WTC11 (cell line): ENCODE measurements at regions not wholly inside any gene's neighbourhood (a gene's known extent, or its start where the extent isn't known, plus 50 kb on each side); places are given as distances from the start of the nearest gene placed in this dataset.

Experiments used
- ATAC-seq: fragments of 200-7000 bp; cut with Tn5 transposase; 2 replicates; pipeline ENCODE4 v1.10.0; 2021; ENCODE audit warnings: mild to moderate bottlenecking, moderate library complexity
- CTCF ChIA-PET: fragments of 300-600 bp; sonication (Branson Sonifier 250); formaldehyde crosslinking; loops from one replicate; lab custom pipeline; 2021; ENCODE audit warnings: antibody characterized with exemption; lab: Charles Lee
- POLR2A ChIA-PET: fragments of 350-600 bp; sonication (Branson Sonifier 250); formaldehyde crosslinking; loops from one replicate; lab custom pipeline; 2021; ENCODE audit warnings: antibody characterized with exemption; lab: Charles Lee
- DNase-seq: peaks from one replicate; pipeline ENCODE4 v3.0.0; 2021; ENCODE audit warnings: low spot score
- H3K27ac Mint-ChIP-seq: 2 replicates; pipeline ENCODE4 v1.8.0; 2021; ENCODE audit warnings: mixed read lengths
- H3K27me3 Mint-ChIP-seq: 2 replicates; pipeline ENCODE4 v1.8.0; 2021; ENCODE audit warnings: low read depth, mild to moderate bottlenecking, moderate library complexity, mixed read lengths
- H3K36me3 Mint-ChIP-seq: 2 replicates; pipeline ENCODE4 v1.8.0; 2021; ENCODE audit warnings: mixed read lengths
- H3K4me1 Mint-ChIP-seq: 2 replicates; pipeline ENCODE4 v1.8.0; 2022; ENCODE audit warnings: mixed read lengths
- H3K4me3 Mint-ChIP-seq: 2 replicates; pipeline ENCODE4 v1.8.0; 2021; ENCODE audit warnings: mild to moderate bottlenecking, moderate library complexity, mixed read lengths
- H3K9me3 Mint-ChIP-seq: 2 replicates; pipeline ENCODE4 v1.8.0; 2021; ENCODE audit warnings: mixed read lengths
- AFF4 ChIP-seq: sonication (generic); formaldehyde crosslinking; IDR thresholded peaks from 2 replicates; pipeline ENCODE4 v1.8.1; 2023; ENCODE audit warnings: mild to moderate bottlenecking, missing genetic modification reagents, borderline replicate concordance
- ATF2 ChIP-seq: sonication (generic); formaldehyde crosslinking; IDR thresholded peaks from 2 replicates; pipeline ENCODE4 v1.8.1; 2022; ENCODE audit warnings: low read depth, missing genetic modification reagents, borderline replicate concordance
- CTCF ChIP-seq: fragments of 200-600 bp; IDR thresholded peaks from 2 replicates; pipeline ENCODE4 v1.8.0; 2022; ENCODE audit warnings: antibody characterized with exemption
- EMX1 ChIP-seq: fragments of 250-450 bp; sonication (Bioruptor Pico); IDR thresholded peaks from 2 replicates; pipeline ENCODE4 v1.8.0; 2021; ENCODE audit warnings: mild to moderate bottlenecking
- ERG ChIP-seq: fragments of 250-450 bp; sonication (Bioruptor Pico); IDR thresholded peaks from 2 replicates; pipeline ENCODE4 v1.8.0; 2021; ENCODE audit warnings: mild to moderate bottlenecking
- ESRRA ChIP-seq: sonication (generic); formaldehyde crosslinking; IDR thresholded peaks from 2 replicates; pipeline ENCODE4 v1.8.1; 2022; ENCODE audit warnings: mild to moderate bottlenecking, missing genetic modification reagents, borderline replicate concordance
- NFATC4 ChIP-seq: fragments of 250-450 bp; sonication (Bioruptor Pico); IDR thresholded peaks from 2 replicates; pipeline ENCODE4 v1.9.0; 2021; ENCODE audit warnings: mild to moderate bottlenecking
- NR1H2 ChIP-seq: sonication (generic); formaldehyde crosslinking; IDR thresholded peaks from 2 replicates; pipeline ENCODE4 v1.9.0; 2021; ENCODE audit warnings: mild to moderate bottlenecking, moderate library complexity, missing genetic modification reagents
- TCF7 ChIP-seq: sonication (generic); formaldehyde crosslinking; IDR thresholded peaks from 2 replicates; pipeline ENCODE4 v1.8.0; 2022; ENCODE audit warnings: mild to moderate bottlenecking, low read depth, missing genetic modification reagents, moderate library complexity
- USF2 ChIP-seq: sonication (generic); formaldehyde crosslinking; IDR thresholded peaks from 2 replicates; pipeline ENCODE4 v1.8.1; 2023; ENCODE audit warnings: mild to moderate bottlenecking, missing genetic modification reagents, moderate library complexity
- ZBTB21 ChIP-seq: sonication (generic); formaldehyde crosslinking; IDR thresholded peaks from 2 replicates; pipeline ENCODE4 v1.8.1; 2023; ENCODE audit warnings: mild to moderate bottlenecking, missing genetic modification reagents, borderline replicate concordance
- ZNF121 ChIP-seq: sonication (generic); formaldehyde crosslinking; IDR thresholded peaks from 2 replicates; pipeline ENCODE4 v1.8.0; 2023; ENCODE audit warnings: missing genetic modification reagents
- ZNF219 ChIP-seq: sonication (generic); formaldehyde crosslinking; IDR thresholded peaks from 2 replicates; pipeline ENCODE4 v1.8.0; 2023; ENCODE audit warnings: missing genetic modification reagents, mild to moderate bottlenecking, borderline replicate concordance
- ZNF263 ChIP-seq: sonication (generic); formaldehyde crosslinking; IDR thresholded peaks from 2 replicates; pipeline ENCODE4 v1.8.1; 2022; ENCODE audit warnings: low read depth, mild to moderate bottlenecking, moderate library complexity, missing genetic modification reagents
- ZNF396 ChIP-seq: fragments of 250-450 bp; sonication (Bioruptor Pico); IDR thresholded peaks from 2 replicates; pipeline ENCODE4 v1.8.0; 2021; ENCODE audit warnings: mild to moderate bottlenecking, moderate library complexity, borderline replicate concordance
- ZNF425 ChIP-seq: fragments of 250-450 bp; sonication (Bioruptor Pico); conservative IDR thresholded peaks from 2 replicates; pipeline ENCODE4 v1.9.0; 2021; ENCODE audit warnings: mild to moderate bottlenecking
- TF ChIP-seq, protein P1 (sequence below): sonication (generic); formaldehyde crosslinking; IDR thresholded peaks from 2 replicates; pipeline ENCODE4 v1.8.0; 2023; ENCODE audit warnings: missing genetic modification reagents
- TF ChIP-seq, protein P2 (sequence below): sonication (generic); formaldehyde crosslinking; conservative IDR thresholded peaks from 2 replicates; pipeline ENCODE4 v1.8.1; 2023; ENCODE audit warnings: mild to moderate bottlenecking, low read depth, missing genetic modification reagents, moderate library complexity

DNA sequence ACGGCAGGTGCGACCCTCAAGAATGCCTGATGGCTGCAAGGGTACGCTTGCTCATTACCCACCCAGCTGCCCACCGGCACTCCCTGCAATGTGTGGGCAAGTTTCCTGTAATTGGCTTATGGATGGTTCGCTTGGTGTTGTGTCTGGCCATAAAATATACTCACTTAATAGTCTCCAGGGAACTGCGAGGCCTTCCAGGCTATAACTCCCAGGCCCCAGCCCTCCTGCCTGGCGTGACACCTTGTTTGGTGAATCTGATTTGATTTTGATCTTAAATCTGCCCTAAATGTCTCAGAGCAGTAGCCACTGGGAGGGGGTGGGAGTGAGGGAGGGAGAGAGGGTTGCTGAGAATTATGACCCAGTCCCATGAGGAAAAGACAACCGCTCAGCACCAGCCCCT is 572.2 kb downstream of the BUD13 start:
- ChIA-PET POLR2A (no interaction called here), CTCF (interaction anchor here (0.9 to 1.7 kb wide), 3 partner anchors 15 to 55 kb away, joined by 3 to 5 read pairs (median 4); no protein-coding TSS in a partner anchor)
- no peak overlapping the region for H3K4me3 Mint-ChIP-seq
- no peaks in the 10 kb centered on the region for H3K36me3 Mint-ChIP-seq
- DNase-seq (no peak), ATAC-seq (no peak)
- peaks cover 10% of the 10 kb centered on the region for H3K4me1 Mint-ChIP-seq
- no peak for TF ChIP-seq EMX1 (CRISPR knock-in tag)
- TF ChIP-seq, protein P1, sequence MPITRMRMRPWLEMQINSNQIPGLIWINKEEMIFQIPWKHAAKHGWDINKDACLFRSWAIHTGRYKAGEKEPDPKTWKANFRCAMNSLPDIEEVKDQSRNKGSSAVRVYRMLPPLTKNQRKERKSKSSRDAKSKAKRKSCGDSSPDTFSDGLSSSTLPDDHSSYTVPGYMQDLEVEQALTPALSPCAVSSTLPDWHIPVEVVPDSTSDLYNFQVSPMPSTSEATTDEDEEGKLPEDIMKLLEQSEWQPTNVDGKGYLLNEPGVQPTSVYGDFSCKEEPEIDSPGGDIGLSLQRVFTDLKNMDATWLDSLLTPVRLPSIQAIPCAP (CRISPR knock-in tag), result no peak
- no peak for TF ChIP-seq ZNF219 (CRISPR knock-in tag)
- TF ChIP-seq ZBTB21, result no peak
- TF ChIP-seq ATF2, result no peak
- no peak for TF ChIP-seq CTCF
- no peak for TF ChIP-seq ZNF121 (CRISPR knock-in tag)
- TF ChIP-seq NFATC4, result no peak
- no peak for TF ChIP-seq ZNF263 (CRISPR knock-in tag)
- TF ChIP-seq NR1H2 (CRISPR knock-in tag), result no peak
- no peak for TF ChIP-seq ESRRA
- TF ChIP-seq ERG (CRISPR knock-in tag), result no peak
- no peak for TF ChIP-seq USF2
- no peak for TF ChIP-seq TCF7 (CRISPR knock-in tag)
- no peak for TF ChIP-seq ZNF425 (CRISPR knock-in tag)
- TF ChIP-seq, protein P2, sequence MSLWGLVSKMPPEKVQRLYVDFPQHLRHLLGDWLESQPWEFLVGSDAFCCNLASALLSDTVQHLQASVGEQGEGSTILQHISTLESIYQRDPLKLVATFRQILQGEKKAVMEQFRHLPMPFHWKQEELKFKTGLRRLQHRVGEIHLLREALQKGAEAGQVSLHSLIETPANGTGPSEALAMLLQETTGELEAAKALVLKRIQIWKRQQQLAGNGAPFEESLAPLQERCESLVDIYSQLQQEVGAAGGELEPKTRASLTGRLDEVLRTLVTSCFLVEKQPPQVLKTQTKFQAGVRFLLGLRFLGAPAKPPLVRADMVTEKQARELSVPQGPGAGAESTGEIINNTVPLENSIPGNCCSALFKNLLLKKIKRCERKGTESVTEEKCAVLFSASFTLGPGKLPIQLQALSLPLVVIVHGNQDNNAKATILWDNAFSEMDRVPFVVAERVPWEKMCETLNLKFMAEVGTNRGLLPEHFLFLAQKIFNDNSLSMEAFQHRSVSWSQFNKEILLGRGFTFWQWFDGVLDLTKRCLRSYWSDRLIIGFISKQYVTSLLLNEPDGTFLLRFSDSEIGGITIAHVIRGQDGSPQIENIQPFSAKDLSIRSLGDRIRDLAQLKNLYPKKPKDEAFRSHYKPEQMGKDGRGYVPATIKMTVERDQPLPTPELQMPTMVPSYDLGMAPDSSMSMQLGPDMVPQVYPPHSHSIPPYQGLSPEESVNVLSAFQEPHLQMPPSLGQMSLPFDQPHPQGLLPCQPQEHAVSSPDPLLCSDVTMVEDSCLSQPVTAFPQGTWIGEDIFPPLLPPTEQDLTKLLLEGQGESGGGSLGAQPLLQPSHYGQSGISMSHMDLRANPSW (CRISPR knock-in tag), result no peak
- no peak for TF ChIP-seq AFF4
- no peak for TF ChIP-seq ZNF396
- TF ChIP-seq, all 79 proteins: peak for 0
- H3K27ac Mint-ChIP-seq, result no peak overlapping the region
- H3K27me3 Mint-ChIP-seq, result no peaks in the 10 kb centered on the region
- H3K9me3 Mint-ChIP-seq, result no peaks in the 10 kb centered on the region
